ENCODE measurements at regions not wholly inside any gene's neighbourhood (a gene's known extent, or its start where the extent isn't known, plus 50 kb on each side); places are given as distances from the start of the nearest gene placed in this dataset.
A peak's percentile ranks its signal among the peaks of the same experiment; 100 is the strongest.
"Not testable (repeated sequence)": the region's sequence is repeated elsewhere in the genome, so short reads cannot be mapped to it uniquely, and the experiment has no call there.

GRCh38 chr4:186832906-186833305 lies 109.2 kb upstream of the FAT1 start:
- Histone ChIP-seq H3K4me3 (ENCODE audit: extremely low read depth, insufficient read depth, low read length, poor library complexity, severe bottlenecking) (no peak overlapping the region), H3K4me1 (ENCODE audit: control insufficient read depth, insufficient read depth, low read length, poor library complexity, severe bottlenecking) (no peaks in the 10 kb centered on the region), H3K36me3 (ENCODE audit: control insufficient read depth, insufficient read depth, low read length) (no peaks in the 10 kb centered on the region), H3K9me3 (ENCODE audit: control insufficient read depth, low read length) (no peaks in the 10 kb centered on the region), H3K27ac (ENCODE audit: low read depth, low read length, severe bottlenecking) (no peak overlapping the region)
- WGBS, 2 experiments (ENCODE audit: insufficient coverage in 2 of 2) = 60 to 86% methylated on average over 1 of the region's 1 CpG

- 70% methylated on average over 2 of the region's 3 CpGs; no CpG with 5 or more reads in 1 of the 2 experiments for WGBS, 2 experiments (ENCODE audit: insufficient coverage in 2 of 2)
Observed at GRCh38 chr4:186837463-186837862, 113.8 kb upstream of the FAT1 start.

GRCh38 chr4:186838295-186838694 lies 114.6 kb upstream of the FAT1 start:
- no CpG with 5 or more reads among the region's 2 CpGs for WGBS, 2 experiments (ENCODE audit: insufficient coverage in 2 of 2)
- no peak overlapping the region for H3K27ac ChIP-seq (ENCODE audit: low read depth, low read length, severe bottlenecking)
- H3K4me3 ChIP-seq (ENCODE audit: extremely low read depth, insufficient read depth, low read length, poor library complexity, severe bottlenecking) = no peak overlapping the region
- H3K4me1 ChIP-seq (ENCODE audit: control insufficient read depth, insufficient read depth, low read length, poor library complexity, severe bottlenecking) = peaks cover 6% of the 10 kb centered on the region
- H3K36me3 ChIP-seq (ENCODE audit: control insufficient read depth, insufficient read depth, low read length) = no peaks in the 10 kb centered on the region
- H3K9me3 ChIP-seq (ENCODE audit: control insufficient read depth, low read length) = no peaks in the 10 kb centered on the region

More at GRCh38 chr4:186837463-186837862, 113.8 kb upstream of the FAT1 start:
- not testable (repeated sequence) for H3K4me1 ChIP-seq (ENCODE audit: control insufficient read depth, insufficient read depth, low read length, poor library complexity, severe bottlenecking); H3K36me3 ChIP-seq (ENCODE audit: control insufficient read depth, insufficient read depth, low read length); H3K27ac ChIP-seq (ENCODE audit: low read depth, low read length, severe bottlenecking); H3K9me3 ChIP-seq (ENCODE audit: control insufficient read depth, low read length); H3K4me3 ChIP-seq (ENCODE audit: extremely low read depth, insufficient read depth, low read length, poor library complexity, severe bottlenecking)

GRCh38 chr4:186839122-186840037 lies 115.7 kb upstream of the FAT1 start:
- H3K9me3 ChIP-seq (ENCODE audit: control insufficient read depth, low read length) = no peaks in the 10 kb centered on the region
- 75 to 96% methylated on average over 1 to 4 of the region's 11 CpGs for WGBS, 2 experiments (ENCODE audit: insufficient coverage in 2 of 2)
- no peaks in the 10 kb centered on the region for H3K36me3 ChIP-seq (ENCODE audit: control insufficient read depth, insufficient read depth, low read length)
- peak overlapping the region; percentile 23 for H3K27ac ChIP-seq (ENCODE audit: low read depth, low read length, severe bottlenecking)
- no peak overlapping the region for H3K4me3 ChIP-seq (ENCODE audit: extremely low read depth, insufficient read depth, low read length, poor library complexity, severe bottlenecking)
- H3K4me1 ChIP-seq (ENCODE audit: control insufficient read depth, insufficient read depth, low read length, poor library complexity, severe bottlenecking) = peaks cover 16% of the 10 kb centered on the region

- 85 to 90% methylated on average over 3 to 6 of the region's 7 CpGs for WGBS, 2 experiments (ENCODE audit: insufficient coverage in 2 of 2)
Observed at GRCh38 chr4:186840222-186840701, 116.6 kb upstream of the FAT1 start.

GRCh38 chr4:186840771-186841301 lies 117.2 kb upstream of the FAT1 start:
- Histone ChIP-seq H3K9me3 (ENCODE audit: control insufficient read depth, low read length) (no peaks in the 10 kb centered on the region), H3K4me1 (ENCODE audit: control insufficient read depth, insufficient read depth, low read length, poor library complexity, severe bottlenecking) (peaks cover 23% of the 10 kb centered on the region), H3K4me3 (ENCODE audit: extremely low read depth, insufficient read depth, low read length, poor library complexity, severe bottlenecking) (no peak overlapping the region), H3K36me3 (ENCODE audit: control insufficient read depth, insufficient read depth, low read length) (no peaks in the 10 kb centered on the region), H3K27ac (ENCODE audit: low read depth, low read length, severe bottlenecking) (no peak overlapping the region)
- 88 to 90% methylated on average over 21 of the region's 21 CpGs for WGBS, 2 experiments (ENCODE audit: insufficient coverage in 2 of 2)

More at GRCh38 chr4:186840222-186840701, 116.6 kb upstream of the FAT1 start:
- Histone ChIP-seq H3K27ac (ENCODE audit: low read depth, low read length, severe bottlenecking) (no peak overlapping the region), H3K4me1 (ENCODE audit: control insufficient read depth, insufficient read depth, low read length, poor library complexity, severe bottlenecking) (peaks cover 21% of the 10 kb centered on the region), H3K36me3 (ENCODE audit: control insufficient read depth, insufficient read depth, low read length) (no peaks in the 10 kb centered on the region), H3K4me3 (ENCODE audit: extremely low read depth, insufficient read depth, low read length, poor library complexity, severe bottlenecking) (no peak overlapping the region), H3K9me3 (ENCODE audit: control insufficient read depth, low read length) (no peaks in the 10 kb centered on the region)

GRCh38 chr4:186844059-186844681 lies 120.5 kb upstream of the FAT1 start:
- Histone ChIP-seq H3K4me3 (ENCODE audit: extremely low read depth, insufficient read depth, low read length, poor library complexity, severe bottlenecking) (no peak overlapping the region), H3K27ac (ENCODE audit: low read depth, low read length, severe bottlenecking) (peak overlapping the region; percentile 93), H3K36me3 (ENCODE audit: control insufficient read depth, insufficient read depth, low read length) (no peaks in the 10 kb centered on the region), H3K9me3 (ENCODE audit: control insufficient read depth, low read length) (no peaks in the 10 kb centered on the region), H3K4me1 (ENCODE audit: control insufficient read depth, insufficient read depth, low read length, poor library complexity, severe bottlenecking) (peaks cover 26% of the 10 kb centered on the region)
- 51 to 60% methylated on average over 4 of the region's 8 CpGs for WGBS, 2 experiments (ENCODE audit: insufficient coverage in 2 of 2)

GRCh38 chr4:186845137-186845842 lies 121.6 kb upstream of the FAT1 start:
- 68% methylated on average over 4 to 5 of the region's 9 CpGs for WGBS, 2 experiments (ENCODE audit: insufficient coverage in 2 of 2)
- peak overlapping the region; percentile 93 for H3K27ac ChIP-seq (ENCODE audit: low read depth, low read length, severe bottlenecking)

GRCh38 chr4:186846426-186846825 lies 122.8 kb upstream of the FAT1 start:
- WGBS, 2 experiments (ENCODE audit: insufficient coverage in 2 of 2) = 100% methylated on average over 2 of the region's 3 CpGs; no CpG with 5 or more reads in 1 of the 2 experiments
- H3K4me3 ChIP-seq (ENCODE audit: extremely low read depth, insufficient read depth, low read length, poor library complexity, severe bottlenecking) = no peak overlapping the region
- peak overlapping the region; percentile 93 for H3K27ac ChIP-seq (ENCODE audit: low read depth, low read length, severe bottlenecking)
- no peaks in the 10 kb centered on the region for H3K36me3 ChIP-seq (ENCODE audit: control insufficient read depth, insufficient read depth, low read length)
- H3K4me1 ChIP-seq (ENCODE audit: control insufficient read depth, insufficient read depth, low read length, poor library complexity, severe bottlenecking) = peaks cover 21% of the 10 kb centered on the region
- H3K9me3 ChIP-seq (ENCODE audit: control insufficient read depth, low read length) = peaks cover 10% of the 10 kb centered on the region

More at GRCh38 chr4:186845137-186845842, 121.6 kb upstream of the FAT1 start:
- no peak overlapping the region for H3K4me3 ChIP-seq (ENCODE audit: extremely low read depth, insufficient read depth, low read length, poor library complexity, severe bottlenecking)
- no peaks in the 10 kb centered on the region for H3K36me3 ChIP-seq (ENCODE audit: control insufficient read depth, insufficient read depth, low read length)
- H3K9me3 ChIP-seq (ENCODE audit: control insufficient read depth, low read length) = peaks cover 1% of the 10 kb centered on the region
- H3K4me1 ChIP-seq (ENCODE audit: control insufficient read depth, insufficient read depth, low read length, poor library complexity, severe bottlenecking) = peaks cover 21% of the 10 kb centered on the region

- 90% methylated on average over 2 of the region's 3 CpGs; no CpG with 5 or more reads in 1 of the 2 experiments for WGBS, 2 experiments (ENCODE audit: insufficient coverage in 2 of 2)
- H3K9me3 ChIP-seq (ENCODE audit: control insufficient read depth, low read length) = peaks cover 11% of the 10 kb centered on the region
- H3K36me3 ChIP-seq (ENCODE audit: control insufficient read depth, insufficient read depth, low read length); H3K27ac ChIP-seq (ENCODE audit: low read depth, low read length, severe bottlenecking); H3K4me3 ChIP-seq (ENCODE audit: extremely low read depth, insufficient read depth, low read length, poor library complexity, severe bottlenecking): not testable (repeated sequence)
- peaks cover 21% of the 10 kb centered on the region for H3K4me1 ChIP-seq (ENCODE audit: control insufficient read depth, insufficient read depth, low read length, poor library complexity, severe bottlenecking)
Observed at GRCh38 chr4:186847429-186848131, 123.9 kb upstream of the FAT1 start.
